ENCODE measurements at regions not wholly inside any gene's neighbourhood (a gene's known extent, or its start where the extent isn't known, plus 50 kb on each side); places are given as distances from the start of the nearest gene placed in this dataset.

GRCh38 chr18:27419646-27420045 is 234.5 kb upstream of the CHST9 start:
- TF ChIP-seq CTCF (IDR thresholded peaks at IDR 0.05; ENCODE audit: insufficient read depth, low read length) (no peak), POLR2AphosphoS5 (IDR thresholded peaks at IDR 0.05; ENCODE audit: low read depth) (no peak), REST (IDR thresholded peaks at IDR 0.05; ENCODE audit: insufficient replicate concordance, low read depth) (no peak)

All from HL-60 (cell line).